Right atrium auricular region (tissue), 2 donors: ENCODE measurements at regions not wholly inside any gene's neighbourhood (a gene's known extent, or its start where the extent isn't known, plus 50 kb on each side); places are given as distances from the start of the nearest gene placed in this dataset.

Source experiments
- DNase-seq: peaks from one replicate; pipeline ENCODE4 v3.0.0-alpha.2; 2019; ENCODE audit warnings: low spot score
- H3K27ac ChIP-seq, 2 donors: fragments of 200-600 bp; sonication (generic); 1 replicate in 1 of 2; 2 replicates in 1 of 2; pipeline ENCODE4 v1.5.1; 2016 to 2019
- H3K27me3 ChIP-seq, 2 donors: fragments of 200-600 bp; sonication (generic); one replicate each; pipeline versions ENCODE4 v1.5.1 to v1.6.0; 2017 to 2019
- H3K36me3 ChIP-seq: fragments of 200-600 bp; sonication (generic); one replicate; pipeline ENCODE4 v1.5.1; 2016
- H3K4me1 ChIP-seq, 2 donors: fragments of 200-600 bp; sonication (generic); one replicate each; pipeline versions ENCODE4 v1.5.1 to v1.6.0; 2017 to 2019
- H3K4me3 ChIP-seq, 2 donors: fragments of 200-600 bp; sonication (generic); 1 replicate in 1 of 2; 2 replicates in 1 of 2; pipeline ENCODE4 v1.5.1; 2017 to 2019; ENCODE audit warnings: mild to moderate bottlenecking in 1 of 2, moderate library complexity in 1 of 2
- H3K9me3 ChIP-seq, 2 donors: fragments of 200-600 bp; sonication (generic); one replicate each; pipeline ENCODE4 v1.5.1; 2019
- CTCF ChIP-seq, 2 donors: fragments of 200-600 bp; sonication (generic); IDR thresholded peaks; one replicate each; pipeline ENCODE4 v1.5.1; 2019; ENCODE audit warnings: antibody characterized with exemption in 2 of 2

DNA sequence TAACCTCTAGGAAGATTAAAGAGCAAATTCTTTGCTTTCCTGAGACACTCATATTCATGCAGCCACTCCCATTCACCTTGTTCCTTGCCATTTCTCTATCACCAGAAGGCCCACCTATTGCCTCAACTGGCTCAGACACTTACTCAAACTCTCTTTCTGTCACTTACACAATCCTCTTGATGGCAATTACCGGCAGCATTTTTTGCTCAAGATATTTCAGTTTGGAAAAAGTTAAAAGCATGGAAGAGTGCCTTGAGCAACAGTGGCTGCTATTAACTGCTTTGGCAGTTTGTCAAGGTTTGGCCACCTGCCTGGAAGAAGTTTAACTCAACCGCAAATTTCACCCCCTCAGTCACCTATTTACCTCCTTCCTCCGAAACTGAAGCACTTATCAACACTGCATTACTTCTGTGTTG, 1104.0 kb upstream of the PIK3C3 start:
- TF ChIP-seq CTCF (IDR thresholded peaks at IDR 0.05), result no peak
- H3K27me3 ChIP-seq, result no peaks in the 10 kb centered on the region
- no peaks in the 10 kb centered on the region for H3K4me1 ChIP-seq
- no peak overlapping the region for H3K4me3 ChIP-seq
- H3K27ac ChIP-seq, result no peak overlapping the region
- no peaks in the 10 kb centered on the region for H3K9me3 ChIP-seq
- DNase-seq, result no peak
- H3K36me3 ChIP-seq, result no peaks in the 10 kb centered on the region

DNA sequence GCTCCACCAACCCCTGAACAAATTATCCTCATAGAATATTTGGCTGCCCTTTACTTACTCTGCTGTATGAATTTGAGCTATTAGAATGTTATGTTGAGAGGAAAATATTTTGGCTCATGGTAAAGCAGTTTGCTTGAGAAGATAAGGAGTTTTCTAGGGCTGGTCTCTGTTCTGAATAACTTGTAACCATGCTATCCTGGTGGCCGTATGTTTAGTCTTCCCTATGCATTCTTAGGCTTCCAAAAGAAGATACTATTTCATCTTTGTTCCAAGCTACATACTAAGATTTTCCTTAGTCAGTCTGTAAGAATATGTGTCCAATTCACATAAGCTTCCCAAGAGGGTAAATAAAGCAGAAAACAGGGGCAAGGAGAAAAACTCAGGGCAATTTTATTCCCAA, 1105.1 kb upstream of the PIK3C3 start:
- Histone ChIP-seq H3K27ac (no peak overlapping the region), H3K27me3 (no peaks in the 10 kb centered on the region), H3K4me3 (no peak overlapping the region), H3K36me3 (no peaks in the 10 kb centered on the region), H3K9me3 (no peaks in the 10 kb centered on the region), H3K4me1 (no peaks in the 10 kb centered on the region)
- DNase-seq, result no peak
- no peak for TF ChIP-seq CTCF (IDR thresholded peaks at IDR 0.05)

DNA sequence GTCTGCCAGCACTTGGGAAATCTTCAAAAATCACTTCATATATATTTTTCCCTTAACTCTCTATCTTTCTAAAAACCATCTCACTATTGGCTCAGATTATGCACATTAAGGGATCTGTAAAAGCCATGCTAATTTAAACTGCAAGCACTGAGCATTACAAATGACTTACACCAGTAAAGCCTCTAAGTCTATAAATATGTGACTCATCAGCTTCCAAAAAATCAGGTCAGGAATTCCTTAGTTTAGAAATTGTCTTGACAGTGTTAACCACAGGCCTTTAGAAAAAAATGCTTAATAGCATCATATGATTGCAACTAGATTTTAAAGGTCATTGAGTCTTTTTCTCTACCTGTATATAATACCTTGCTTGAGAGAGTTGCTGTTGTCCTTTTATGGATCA, 1113.6 kb upstream of the PIK3C3 start:
- no peaks in the 10 kb centered on the region for H3K36me3 ChIP-seq
- no peak for TF ChIP-seq CTCF (IDR thresholded peaks at IDR 0.05)
- no peak overlapping the region for H3K4me3 ChIP-seq
- H3K27ac ChIP-seq, result no peak overlapping the region
- H3K9me3 ChIP-seq, result no peaks in the 10 kb centered on the region
- no peaks in the 10 kb centered on the region for H3K27me3 ChIP-seq
- H3K4me1 ChIP-seq, result no peaks in the 10 kb centered on the region
- DNase-seq, result no peak

- no peaks in the 10 kb centered on the region for H3K27me3 ChIP-seq
- no peak for TF ChIP-seq CTCF (IDR thresholded peaks at IDR 0.05)
- no peak overlapping the region for H3K4me3 ChIP-seq
- no peaks in the 10 kb centered on the region for H3K4me1 ChIP-seq
- no peaks in the 10 kb centered on the region for H3K36me3 ChIP-seq
- no peak for DNase-seq
- H3K9me3 ChIP-seq, result no peaks in the 10 kb centered on the region
- no peak overlapping the region for H3K27ac ChIP-seq
Measured at GRCh38 chr18:40841063-40841462, 1114.0 kb upstream of the PIK3C3 start.

DNA sequence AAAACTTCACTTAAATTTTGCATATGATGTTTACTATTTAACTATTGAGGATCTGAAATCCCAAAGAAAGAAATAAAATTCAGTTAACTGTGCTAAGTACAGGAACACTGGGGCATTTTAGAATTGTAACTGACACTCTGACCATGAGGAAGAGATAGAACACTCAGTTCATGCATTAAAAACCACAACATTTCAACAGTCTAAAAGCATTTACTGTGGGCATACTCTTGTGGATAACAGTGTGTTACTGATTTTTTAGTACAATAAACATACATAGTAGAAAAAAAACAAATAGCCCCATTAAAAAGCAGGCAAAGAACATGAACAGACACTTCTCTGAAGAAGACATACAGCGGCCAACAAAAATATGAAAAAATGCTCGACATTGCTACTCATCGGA, 1122.7 kb upstream of the PIK3C3 start:
- no peak overlapping the region for H3K27ac ChIP-seq

More for the DNA sequence above, 1122.7 kb upstream of the PIK3C3 start:
- H3K4me3 ChIP-seq, result no peak overlapping the region
- no peaks in the 10 kb centered on the region for H3K27me3 ChIP-seq
- no peak for DNase-seq
- H3K36me3 ChIP-seq, result no peaks in the 10 kb centered on the region
- TF ChIP-seq CTCF (IDR thresholded peaks at IDR 0.05), result no peak
- H3K9me3 ChIP-seq, result no peaks in the 10 kb centered on the region
- H3K4me1 ChIP-seq, result no peaks in the 10 kb centered on the region
